H1 (cell line): ENCODE measurements at regions not wholly inside any gene's neighbourhood (a gene's known extent, or its start where the extent isn't known, plus 50 kb on each side); places are given as distances from the start of the nearest gene placed in this dataset.

Experiments
- CTCF ChIP-seq, 3 experiments: IDR thresholded peaks; 1 replicate in 2 of 3; 2 replicates in 1 of 3; pipeline versions ENCODE4 v1.5.1 to v1.6.1; 2011; ENCODE audit warnings: low read length in 3 of 3, mild to moderate bottlenecking in 3 of 3, inconsistent platforms in 2 of 3, low read depth in 1 of 3, moderate library complexity in 1 of 3; ENCODE audit not compliant: insufficient read depth in 1 of 3; ENCODE audit errors: control extremely low read depth in 1 of 3
- POLR2A ChIP-seq, 2 experiments: IDR thresholded peaks; 1 replicate in 1 of 2; 2 replicates in 1 of 2; pipeline ENCODE4 v1.6.1; 2011; ENCODE audit warnings: low read depth in 2 of 2, low read length in 2 of 2, mild to moderate bottlenecking in 2 of 2; ENCODE audit errors: control extremely low read depth in 1 of 2
- POLR2AphosphoS5 ChIP-seq: IDR thresholded peaks from 2 replicates; pipeline ENCODE4 v1.6.1; 2011; ENCODE audit warnings: low read depth, low read length
- SP1 ChIP-seq: IDR thresholded peaks from 2 replicates; pipeline ENCODE4 v1.6.1; 2011; ENCODE audit warnings: low read depth, low read length

GRCh38 chr22:47337161-47337621 lies 574.7 kb downstream of the TBC1D22A start:
- TF ChIP-seq CTCF (IDR thresholded peaks at IDR 0.05; ENCODE audit: control extremely low read depth in 1 of 3, insufficient read depth in 1 of 3, low read depth in 1 of 3, low read length in 3 of 3) = no peak
- TF ChIP-seq SP1 = no peak
- no peak for TF ChIP-seq POLR2AphosphoS5
- TF ChIP-seq POLR2A (IDR thresholded peaks at IDR 0.05; ENCODE audit: control extremely low read depth in 1 of 2, low read depth in 2 of 2, low read length in 2 of 2) = no peak
